ENCODE measurements at regions not wholly inside any gene's neighbourhood (a gene's known extent, or its start where the extent isn't known, plus 50 kb on each side); places are given as distances from the start of the nearest gene placed in this dataset.

- TF ChIP-seq, protein P1, sequence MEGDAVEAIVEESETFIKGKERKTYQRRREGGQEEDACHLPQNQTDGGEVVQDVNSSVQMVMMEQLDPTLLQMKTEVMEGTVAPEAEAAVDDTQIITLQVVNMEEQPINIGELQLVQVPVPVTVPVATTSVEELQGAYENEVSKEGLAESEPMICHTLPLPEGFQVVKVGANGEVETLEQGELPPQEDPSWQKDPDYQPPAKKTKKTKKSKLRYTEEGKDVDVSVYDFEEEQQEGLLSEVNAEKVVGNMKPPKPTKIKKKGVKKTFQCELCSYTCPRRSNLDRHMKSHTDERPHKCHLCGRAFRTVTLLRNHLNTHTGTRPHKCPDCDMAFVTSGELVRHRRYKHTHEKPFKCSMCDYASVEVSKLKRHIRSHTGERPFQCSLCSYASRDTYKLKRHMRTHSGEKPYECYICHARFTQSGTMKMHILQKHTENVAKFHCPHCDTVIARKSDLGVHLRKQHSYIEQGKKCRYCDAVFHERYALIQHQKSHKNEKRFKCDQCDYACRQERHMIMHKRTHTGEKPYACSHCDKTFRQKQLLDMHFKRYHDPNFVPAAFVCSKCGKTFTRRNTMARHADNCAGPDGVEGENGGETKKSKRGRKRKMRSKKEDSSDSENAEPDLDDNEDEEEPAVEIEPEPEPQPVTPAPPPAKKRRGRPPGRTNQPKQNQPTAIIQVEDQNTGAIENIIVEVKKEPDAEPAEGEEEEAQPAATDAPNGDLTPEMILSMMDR (IDR thresholded peaks at IDR 0.05): no peak
- TF ChIP-seq EZH2phosphoT487 (IDR thresholded peaks at IDR 0.05): no peak
- TF ChIP-seq EZH2 (IDR thresholded peaks at IDR 0.05): no peak
These were observed 413.7 kb downstream of the PTPRU start for GRCh38 chr1:29650041-29650400.

Data from neural progenitor cell (in vitro differentiated cells).